A549 (cell line): ENCODE measurements at regions not wholly inside any gene's neighbourhood (a gene's known extent, or its start where the extent isn't known, plus 50 kb on each side); places are given as distances from the start of the nearest gene placed in this dataset.

Experiments used
- CEBPB ChIP-seq, 2 experiments: fragments of >200 bp in 1 of 2; sonication (Bioruptor Twin) in 1 of 2; formaldehyde crosslinking in 1 of 2; IDR thresholded peaks; 2 replicates each; pipeline ENCODE4 v1.6.1; 2012 to 2016
- CHD2 ChIP-seq: fragments of 150-350 bp; IDR thresholded peaks from 2 replicates; pipeline ENCODE4 v1.6.1; 2014; ENCODE audit warnings: low read length; ENCODE audit not compliant: partially characterized antibody
- HDAC2 ChIP-seq: fragments of 200-600 bp; sonication (generic); IDR thresholded peaks from 2 replicates; pipeline ENCODE4 v1.6.1; 2016
- MAX ChIP-seq: IDR thresholded peaks from 2 replicates; pipeline ENCODE4 v1.6.1; 2012
- MAZ ChIP-seq: fragments of 150-350 bp; IDR thresholded peaks from 2 replicates; pipeline ENCODE4 v1.6.1; 2014; ENCODE audit warnings: antibody characterized with exemption, low read depth, low read length, borderline replicate concordance
- POLR2A ChIP-seq: IDR thresholded peaks from 2 replicates; pipeline ENCODE4 v1.6.1; 2012; ENCODE audit warnings: mild to moderate bottlenecking, low read length
- REST ChIP-seq: fragments of 200-600 bp; sonication (generic); IDR thresholded peaks from 2 replicates; pipeline ENCODE4 v1.6.1; 2016; ENCODE audit warnings: antibody characterized with exemption, mild to moderate bottlenecking, moderate library complexity
- SMC3 ChIP-seq: fragments of >200 bp; sonication (Bioruptor Twin); formaldehyde crosslinking; IDR thresholded peaks from 3 replicates; pipeline ENCODE4 v1.6.1; 2018; ENCODE audit warnings: inconsistent platforms
- TF ChIP-seq, protein P1 (sequence below): fragments of >200 bp; sonication (Bioruptor Twin); formaldehyde crosslinking; IDR thresholded peaks from 3 replicates; pipeline ENCODE4 v1.5.1; 2016

DNA sequence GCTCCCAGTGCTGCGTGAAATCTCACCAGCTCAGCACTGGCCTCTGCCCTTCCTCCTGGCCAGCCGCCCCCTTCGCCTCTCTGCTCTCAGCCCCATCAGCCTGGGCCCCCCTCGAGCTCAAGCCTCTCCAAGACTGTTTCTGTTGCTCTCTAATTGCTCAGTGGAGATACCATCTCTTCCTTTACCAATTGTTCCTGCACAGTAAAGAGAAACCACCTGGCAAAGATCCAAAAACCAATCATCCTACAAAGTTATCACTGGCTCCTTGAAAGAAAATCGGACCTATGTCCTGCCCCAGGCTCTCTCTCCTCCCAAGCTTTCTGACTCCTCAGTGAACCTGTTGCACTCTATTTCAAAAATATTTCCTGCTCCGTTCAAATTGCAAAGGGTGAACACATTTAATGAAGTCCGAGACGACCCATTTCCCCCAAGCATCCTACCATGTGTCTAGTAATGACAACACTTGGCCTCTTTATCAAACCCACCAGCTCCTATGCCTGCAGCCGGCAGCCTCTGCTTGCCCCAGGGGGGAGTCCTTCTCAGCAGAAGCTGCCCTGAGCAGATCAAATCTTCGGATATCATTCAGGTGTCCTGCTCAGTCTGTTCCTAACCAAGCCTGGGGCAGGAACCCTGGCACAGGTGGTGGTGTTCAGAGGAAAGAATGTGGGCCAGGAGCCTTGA is 53.7 kb upstream of the FAM174B start:
- TF ChIP-seq, protein P1, sequence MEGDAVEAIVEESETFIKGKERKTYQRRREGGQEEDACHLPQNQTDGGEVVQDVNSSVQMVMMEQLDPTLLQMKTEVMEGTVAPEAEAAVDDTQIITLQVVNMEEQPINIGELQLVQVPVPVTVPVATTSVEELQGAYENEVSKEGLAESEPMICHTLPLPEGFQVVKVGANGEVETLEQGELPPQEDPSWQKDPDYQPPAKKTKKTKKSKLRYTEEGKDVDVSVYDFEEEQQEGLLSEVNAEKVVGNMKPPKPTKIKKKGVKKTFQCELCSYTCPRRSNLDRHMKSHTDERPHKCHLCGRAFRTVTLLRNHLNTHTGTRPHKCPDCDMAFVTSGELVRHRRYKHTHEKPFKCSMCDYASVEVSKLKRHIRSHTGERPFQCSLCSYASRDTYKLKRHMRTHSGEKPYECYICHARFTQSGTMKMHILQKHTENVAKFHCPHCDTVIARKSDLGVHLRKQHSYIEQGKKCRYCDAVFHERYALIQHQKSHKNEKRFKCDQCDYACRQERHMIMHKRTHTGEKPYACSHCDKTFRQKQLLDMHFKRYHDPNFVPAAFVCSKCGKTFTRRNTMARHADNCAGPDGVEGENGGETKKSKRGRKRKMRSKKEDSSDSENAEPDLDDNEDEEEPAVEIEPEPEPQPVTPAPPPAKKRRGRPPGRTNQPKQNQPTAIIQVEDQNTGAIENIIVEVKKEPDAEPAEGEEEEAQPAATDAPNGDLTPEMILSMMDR, result no peak
- TF ChIP-seq CHD2 (no peak), REST (no peak), POLR2A (no peak), CEBPB (IDR thresholded peaks at IDR 0.05) (no peak), SMC3 (no peak), MAZ (no peak), MAX (no peak), HDAC2 (no peak)
